Panc1 (cell line): ENCODE measurements at regions not wholly inside any gene's neighbourhood (a gene's known extent, or its start where the extent isn't known, plus 50 kb on each side); places are given as distances from the start of the nearest gene placed in this dataset.
A peak's percentile ranks its signal among the peaks of the same experiment; 100 is the strongest.

Source experiments
- ATAC-seq: fragments of 200-7000 bp; cut with Tn5 transposase; 2 replicates; pipeline ENCODE4 v1.9.1; 2020; ENCODE audit warnings: mild to moderate bottlenecking, moderate library complexity
- BruUV-seq: library from RNA; stranded (reverse); fragments of 400-500 nt; replicated peaks from 2 replicates; lab custom pipeline; 2021; lab: Mats Ljungman, UMichigan
- CTCF ChIA-PET: fragments of 300-600 bp; sonication (Branson Sonifier 250); formaldehyde crosslinking; loops from one replicate; lab custom pipeline; 2022; ENCODE audit warnings: antibody characterized with exemption; lab: Charles Lee
- POLR2A ChIA-PET: fragments of 300-600 bp; sonication (Branson Sonifier 250); formaldehyde crosslinking; loops from one replicate; lab custom pipeline; 2022; ENCODE audit warnings: antibody characterized with exemption; lab: Charles Lee
- DNase-seq: peaks from one replicate; pipeline ENCODE4 v3.0.0-alpha.2; 2010; ENCODE audit warnings: low read depth, low spot score
- H3K27ac ChIP-seq: 2 replicates; pipeline ENCODE4 v1.5.1; 2011; ENCODE audit warnings: mild to moderate bottlenecking, low read length, inconsistent platforms
- H3K27me3 ChIP-seq: fragments of 200-500 bp; sonication (Bioruptor generic); 2 replicates; pipeline ENCODE4 v1.6.0; 2014; ENCODE audit warnings: low read length, inconsistent platforms; ENCODE audit not compliant: control insufficient read depth, insufficient read depth
- H3K36me3 ChIP-seq: fragments of 200-500 bp; sonication (Bioruptor generic); 2 replicates; pipeline ENCODE4 v1.5.1; 2014; ENCODE audit warnings: inconsistent platforms, mild to moderate bottlenecking, low read length, moderate library complexity; ENCODE audit not compliant: control insufficient read depth, insufficient read depth
- H3K4me1 ChIP-seq: 2 replicates; pipeline ENCODE4 v1.5.1; 2011; ENCODE audit warnings: inconsistent platforms, mild to moderate bottlenecking, low read length, moderate library complexity; ENCODE audit not compliant: control insufficient read depth, insufficient read depth
- H3K4me3 ChIP-seq, 2 experiments: 2 replicates each; pipeline ENCODE4 v1.5.1; 2011 to 2012; ENCODE audit warnings: low read depth in 2 of 2, low read length in 2 of 2, mild to moderate bottlenecking in 2 of 2, inconsistent platforms in 1 of 2, moderate library complexity in 1 of 2
- H3K9me3 ChIP-seq: fragments of 200-500 bp; sonication (Bioruptor generic); 2 replicates; pipeline ENCODE4 v1.5.1; 2014; ENCODE audit warnings: low read depth, mild to moderate bottlenecking, inconsistent platforms, low read length, moderate library complexity; ENCODE audit not compliant: control insufficient read depth, insufficient read depth
- POLR2AphosphoS5 ChIP-seq: IDR thresholded peaks from 2 replicates; pipeline ENCODE4 v1.6.1; 2012; ENCODE audit warnings: mild to moderate bottlenecking, low read depth, low read length, moderate library complexity
- SIN3A ChIP-seq: IDR thresholded peaks from 2 replicates; pipeline ENCODE4 v1.6.1; 2012; ENCODE audit warnings: low read depth, mild to moderate bottlenecking, low read length, moderate library complexity, borderline replicate concordance; ENCODE audit not compliant: insufficient read depth
- TCF7L2 ChIP-seq: IDR thresholded peaks from 2 replicates; pipeline ENCODE4 v1.6.1; 2011; ENCODE audit warnings: mild to moderate bottlenecking, low read depth, low read length, inconsistent platforms
- in situ Hi-C: cut with HindIII; loops from 2 replicates; pipeline ENCODE4 v1.10.0; 2016; ENCODE audit warnings: low sequenced_read_pairs, low pct_unique_long_range_greater_than_20kb
- intact Hi-C: fragments of 100-400 bp; cut with micrococcal nuclease; formaldehyde crosslinking; loops from one replicate; pipeline ENCODE4 v1.10.0; 2022; ENCODE audit not compliant: unreplicated experiment
- TF ChIP-seq, protein P1 (sequence below), 2 experiments: IDR thresholded peaks; 2 replicates each; pipeline ENCODE4 v1.6.1; 2011 to 2012; ENCODE audit warnings: low read depth in 2 of 2, control low read depth in 1 of 2, low read length in 1 of 2, mild to moderate bottlenecking in 1 of 2, moderate library complexity in 1 of 2; ENCODE audit not compliant: insufficient read depth in 1 of 2
- TF ChIP-seq, protein P2 (sequence below): fragments of 450-650 bp; IDR thresholded peaks from 2 replicates; pipeline ENCODE4 v1.5.1; 2017; ENCODE audit warnings: mild to moderate bottlenecking

DNA sequence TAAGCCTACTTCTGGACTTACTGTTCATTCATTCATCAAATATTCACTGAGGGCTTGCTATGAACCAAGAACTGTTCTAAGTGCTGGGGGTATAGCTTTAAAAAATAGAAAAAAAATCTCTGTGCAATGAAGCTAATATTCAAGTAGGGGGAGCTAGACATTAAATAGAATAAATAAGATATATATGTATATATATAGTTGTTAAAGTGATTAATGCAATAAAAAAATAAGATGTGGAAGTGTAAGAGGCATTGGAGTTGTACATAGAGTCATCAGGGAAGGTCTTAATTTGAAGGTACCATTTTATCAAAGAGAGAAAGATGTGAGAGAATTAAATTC, 181.2 kb upstream of the AGR3 start:
- Histone ChIP-seq H3K4me3 (no peak overlapping the region), H3K9me3 (no peaks in the 10 kb centered on the region), H3K27ac (no peak overlapping the region), H3K4me1 (no peaks in the 10 kb centered on the region), H3K27me3 (no peaks in the 10 kb centered on the region), H3K36me3 (no peaks in the 10 kb centered on the region)
- POLR2A ChIA-PET, result interaction anchor here (0.6 to 1.0 kb wide), 2 partner anchors 74 to 237 kb away, joined by 3 read pairs; no protein-coding TSS in a partner anchor
- peak; percentile 56; the same call in 1 of the 2 replicates for ATAC-seq
- DNase-seq, result no peak
- BruUV-seq, result no TSS peak
- TF ChIP-seq, protein P1, sequence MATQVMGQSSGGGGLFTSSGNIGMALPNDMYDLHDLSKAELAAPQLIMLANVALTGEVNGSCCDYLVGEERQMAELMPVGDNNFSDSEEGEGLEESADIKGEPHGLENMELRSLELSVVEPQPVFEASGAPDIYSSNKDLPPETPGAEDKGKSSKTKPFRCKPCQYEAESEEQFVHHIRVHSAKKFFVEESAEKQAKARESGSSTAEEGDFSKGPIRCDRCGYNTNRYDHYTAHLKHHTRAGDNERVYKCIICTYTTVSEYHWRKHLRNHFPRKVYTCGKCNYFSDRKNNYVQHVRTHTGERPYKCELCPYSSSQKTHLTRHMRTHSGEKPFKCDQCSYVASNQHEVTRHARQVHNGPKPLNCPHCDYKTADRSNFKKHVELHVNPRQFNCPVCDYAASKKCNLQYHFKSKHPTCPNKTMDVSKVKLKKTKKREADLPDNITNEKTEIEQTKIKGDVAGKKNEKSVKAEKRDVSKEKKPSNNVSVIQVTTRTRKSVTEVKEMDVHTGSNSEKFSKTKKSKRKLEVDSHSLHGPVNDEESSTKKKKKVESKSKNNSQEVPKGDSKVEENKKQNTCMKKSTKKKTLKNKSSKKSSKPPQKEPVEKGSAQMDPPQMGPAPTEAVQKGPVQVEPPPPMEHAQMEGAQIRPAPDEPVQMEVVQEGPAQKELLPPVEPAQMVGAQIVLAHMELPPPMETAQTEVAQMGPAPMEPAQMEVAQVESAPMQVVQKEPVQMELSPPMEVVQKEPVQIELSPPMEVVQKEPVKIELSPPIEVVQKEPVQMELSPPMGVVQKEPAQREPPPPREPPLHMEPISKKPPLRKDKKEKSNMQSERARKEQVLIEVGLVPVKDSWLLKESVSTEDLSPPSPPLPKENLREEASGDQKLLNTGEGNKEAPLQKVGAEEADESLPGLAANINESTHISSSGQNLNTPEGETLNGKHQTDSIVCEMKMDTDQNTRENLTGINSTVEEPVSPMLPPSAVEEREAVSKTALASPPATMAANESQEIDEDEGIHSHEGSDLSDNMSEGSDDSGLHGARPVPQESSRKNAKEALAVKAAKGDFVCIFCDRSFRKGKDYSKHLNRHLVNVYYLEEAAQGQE (IDR thresholded peaks at IDR 0.05; ENCODE audit: insufficient read depth in 1 of 2, low read depth in 2 of 2, low read length in 1 of 2), result no peak
- TF ChIP-seq, protein P2, sequence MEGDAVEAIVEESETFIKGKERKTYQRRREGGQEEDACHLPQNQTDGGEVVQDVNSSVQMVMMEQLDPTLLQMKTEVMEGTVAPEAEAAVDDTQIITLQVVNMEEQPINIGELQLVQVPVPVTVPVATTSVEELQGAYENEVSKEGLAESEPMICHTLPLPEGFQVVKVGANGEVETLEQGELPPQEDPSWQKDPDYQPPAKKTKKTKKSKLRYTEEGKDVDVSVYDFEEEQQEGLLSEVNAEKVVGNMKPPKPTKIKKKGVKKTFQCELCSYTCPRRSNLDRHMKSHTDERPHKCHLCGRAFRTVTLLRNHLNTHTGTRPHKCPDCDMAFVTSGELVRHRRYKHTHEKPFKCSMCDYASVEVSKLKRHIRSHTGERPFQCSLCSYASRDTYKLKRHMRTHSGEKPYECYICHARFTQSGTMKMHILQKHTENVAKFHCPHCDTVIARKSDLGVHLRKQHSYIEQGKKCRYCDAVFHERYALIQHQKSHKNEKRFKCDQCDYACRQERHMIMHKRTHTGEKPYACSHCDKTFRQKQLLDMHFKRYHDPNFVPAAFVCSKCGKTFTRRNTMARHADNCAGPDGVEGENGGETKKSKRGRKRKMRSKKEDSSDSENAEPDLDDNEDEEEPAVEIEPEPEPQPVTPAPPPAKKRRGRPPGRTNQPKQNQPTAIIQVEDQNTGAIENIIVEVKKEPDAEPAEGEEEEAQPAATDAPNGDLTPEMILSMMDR, result peak; percentile 52; the same call in 1 of the 2 replicates
- TF ChIP-seq TCF7L2, result no peak
- TF ChIP-seq SIN3A, result no peak
- no peak for TF ChIP-seq POLR2AphosphoS5
- in situ Hi-C loops (no loop called here), intact Hi-C loops (no loop called here)
- CTCF ChIA-PET, result interaction anchor here (0.5 to 1.1 kb wide), 4 partner anchors 77 to 454 kb away, joined by 3 to 5 read pairs (median 4); no protein-coding TSS in a partner anchor

DNA sequence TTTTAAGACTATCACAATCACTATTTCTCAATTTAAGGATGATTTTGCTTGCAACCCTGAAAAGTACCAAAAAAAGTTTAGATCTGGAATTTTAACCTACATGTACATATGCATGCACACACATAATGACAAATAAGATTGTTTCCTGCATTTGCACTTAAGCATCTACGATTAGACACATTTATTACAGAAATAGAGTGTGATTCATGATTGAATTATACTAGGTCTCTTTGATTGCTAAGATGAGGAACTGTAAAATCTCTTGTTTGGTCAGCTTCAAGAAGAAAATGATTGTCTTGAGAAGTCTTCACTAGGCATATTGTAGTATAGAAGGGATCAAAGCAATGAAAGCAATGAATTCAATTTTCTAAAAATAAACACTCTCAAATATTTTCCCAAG, 185.9 kb upstream of the AGR3 start:
- Histone ChIP-seq H3K4me1 (no peaks in the 10 kb centered on the region), H3K9me3 (no peaks in the 10 kb centered on the region), H3K4me3 (no peak overlapping the region), H3K27ac (no peak overlapping the region), H3K36me3 (no peaks in the 10 kb centered on the region), H3K27me3 (no peaks in the 10 kb centered on the region)
- ChIA-PET POLR2A (no interaction called here), CTCF (no interaction called here)
- intact Hi-C loops, result no loop called here
- TF ChIP-seq, protein P2, result no peak
- TF ChIP-seq SIN3A (no peak), TCF7L2 (no peak), POLR2AphosphoS5 (no peak)
- TF ChIP-seq, protein P1 (IDR thresholded peaks at IDR 0.05; ENCODE audit: insufficient read depth in 1 of 2, low read depth in 2 of 2, low read length in 1 of 2), result no peak
- no peak for ATAC-seq
- in situ Hi-C loops, result no loop called here
- no peak for DNase-seq
- no TSS peak for BruUV-seq
